GM12878 (cell line): ENCODE measurements at regions not wholly inside any gene's neighbourhood (a gene's known extent, or its start where the extent isn't known, plus 50 kb on each side); places are given as distances from the start of the nearest gene placed in this dataset.

Experiments used
- CREB1 ChIP-seq: IDR thresholded peaks from 2 replicates; pipeline ENCODE4 v1.6.1; 2012; ENCODE audit warnings: low read depth, mild to moderate bottlenecking, inconsistent platforms
- EZH2 ChIP-seq: IDR thresholded peaks from 2 replicates; pipeline ENCODE4 v1.6.1; 2012; ENCODE audit warnings: low read depth, mild to moderate bottlenecking, control low read depth, inconsistent platforms, low read length, borderline replicate concordance; ENCODE audit not compliant: control insufficient read depth
- NRF1 ChIP-seq: conservative IDR thresholded peaks from 2 replicates; pipeline ENCODE4 v1.6.1; 2011; ENCODE audit warnings: mild to moderate bottlenecking, low read depth, low read length, improper control_type of control experiment
- SIN3A ChIP-seq: IDR thresholded peaks from 2 replicates; pipeline ENCODE4 v1.6.1; 2012; ENCODE audit warnings: low read depth, low read length, improper control_type of control experiment
- SP1 ChIP-seq: IDR thresholded peaks from one replicate; pipeline ENCODE4 v1.6.1; 2011; ENCODE audit warnings: low read depth, low read length
- YBX1 ChIP-seq: fragments of 450-650 bp; IDR thresholded peaks from 2 replicates; pipeline ENCODE4 v1.6.1; 2016; ENCODE audit warnings: antibody characterized with exemption
- TF ChIP-seq, protein P1 (sequence below), 3 experiments: IDR thresholded peaks in 2 of 3; conservative IDR thresholded peaks in 1 of 3; 2 replicates each; pipeline ENCODE4 v1.5.1; 2011; ENCODE audit warnings: low read depth in 3 of 3, low read length in 3 of 3, mild to moderate bottlenecking in 3 of 3, control low read depth in 2 of 3, moderate library complexity in 2 of 3, inconsistent platforms in 1 of 3, mixed read lengths in 1 of 3; ENCODE audit not compliant: control insufficient read depth in 2 of 3, insufficient read depth in 1 of 3; ENCODE audit errors: extremely low read depth in 1 of 3
- TF ChIP-seq, protein P2 (sequence below): fragments of 450-650 bp; formaldehyde crosslinking; IDR thresholded peaks from 2 replicates; pipeline ENCODE4 v1.4.0; 2022; ENCODE audit warnings: mild to moderate bottlenecking, moderate library complexity

DNA sequence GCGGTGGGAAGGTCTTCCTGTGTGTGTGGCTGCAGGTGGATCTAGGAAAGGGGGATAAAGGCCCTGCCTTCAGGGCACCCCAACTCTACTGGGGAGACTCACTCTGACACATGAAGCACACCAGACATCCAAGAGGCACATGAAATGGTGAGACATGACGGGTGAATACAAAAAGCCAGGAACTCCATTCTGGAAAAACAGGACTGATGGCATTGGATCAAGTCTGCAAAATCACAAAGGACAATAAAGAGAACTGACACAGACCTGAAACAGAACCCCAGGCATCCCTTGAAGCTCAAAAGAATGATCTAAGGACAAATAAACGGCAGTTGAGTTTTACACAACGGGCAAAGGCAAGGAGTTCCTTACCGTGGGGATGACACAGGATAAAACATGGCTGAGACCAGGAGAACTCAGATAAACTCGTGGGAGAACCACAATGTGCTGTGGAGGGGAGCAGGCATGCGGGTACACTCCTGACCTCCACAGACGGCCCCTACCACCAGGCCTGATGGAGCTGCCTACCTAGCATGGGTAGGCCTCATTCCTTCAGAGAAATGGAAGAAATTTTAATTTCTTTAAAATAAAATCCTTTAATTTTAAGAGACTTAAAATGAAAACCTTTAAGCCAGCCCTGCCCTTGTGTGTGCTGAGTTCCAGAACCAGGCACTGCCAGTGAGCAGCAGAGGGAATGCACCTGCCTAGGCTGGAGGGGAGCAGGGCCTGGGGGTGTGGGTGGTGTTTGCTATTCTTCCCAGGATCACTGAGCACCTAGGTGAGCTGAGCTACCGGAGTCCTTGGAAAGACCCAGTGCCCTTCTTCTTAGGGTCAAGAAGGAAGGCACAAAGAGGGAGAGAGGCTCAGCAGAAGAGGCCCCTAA is 100.1 kb downstream of the SINHCAF start:
- TF ChIP-seq, protein P1, sequence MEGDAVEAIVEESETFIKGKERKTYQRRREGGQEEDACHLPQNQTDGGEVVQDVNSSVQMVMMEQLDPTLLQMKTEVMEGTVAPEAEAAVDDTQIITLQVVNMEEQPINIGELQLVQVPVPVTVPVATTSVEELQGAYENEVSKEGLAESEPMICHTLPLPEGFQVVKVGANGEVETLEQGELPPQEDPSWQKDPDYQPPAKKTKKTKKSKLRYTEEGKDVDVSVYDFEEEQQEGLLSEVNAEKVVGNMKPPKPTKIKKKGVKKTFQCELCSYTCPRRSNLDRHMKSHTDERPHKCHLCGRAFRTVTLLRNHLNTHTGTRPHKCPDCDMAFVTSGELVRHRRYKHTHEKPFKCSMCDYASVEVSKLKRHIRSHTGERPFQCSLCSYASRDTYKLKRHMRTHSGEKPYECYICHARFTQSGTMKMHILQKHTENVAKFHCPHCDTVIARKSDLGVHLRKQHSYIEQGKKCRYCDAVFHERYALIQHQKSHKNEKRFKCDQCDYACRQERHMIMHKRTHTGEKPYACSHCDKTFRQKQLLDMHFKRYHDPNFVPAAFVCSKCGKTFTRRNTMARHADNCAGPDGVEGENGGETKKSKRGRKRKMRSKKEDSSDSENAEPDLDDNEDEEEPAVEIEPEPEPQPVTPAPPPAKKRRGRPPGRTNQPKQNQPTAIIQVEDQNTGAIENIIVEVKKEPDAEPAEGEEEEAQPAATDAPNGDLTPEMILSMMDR (IDR thresholded peaks at IDR 0.05 in 2 of 3, conservative IDR thresholded peaks at IDR 0.05 in 1 of 3; ENCODE audit: control insufficient read depth in 2 of 3, extremely low read depth in 1 of 3, insufficient read depth in 1 of 3, low read depth in 3 of 3, low read length in 3 of 3) = no peak
- TF ChIP-seq, protein P2, sequence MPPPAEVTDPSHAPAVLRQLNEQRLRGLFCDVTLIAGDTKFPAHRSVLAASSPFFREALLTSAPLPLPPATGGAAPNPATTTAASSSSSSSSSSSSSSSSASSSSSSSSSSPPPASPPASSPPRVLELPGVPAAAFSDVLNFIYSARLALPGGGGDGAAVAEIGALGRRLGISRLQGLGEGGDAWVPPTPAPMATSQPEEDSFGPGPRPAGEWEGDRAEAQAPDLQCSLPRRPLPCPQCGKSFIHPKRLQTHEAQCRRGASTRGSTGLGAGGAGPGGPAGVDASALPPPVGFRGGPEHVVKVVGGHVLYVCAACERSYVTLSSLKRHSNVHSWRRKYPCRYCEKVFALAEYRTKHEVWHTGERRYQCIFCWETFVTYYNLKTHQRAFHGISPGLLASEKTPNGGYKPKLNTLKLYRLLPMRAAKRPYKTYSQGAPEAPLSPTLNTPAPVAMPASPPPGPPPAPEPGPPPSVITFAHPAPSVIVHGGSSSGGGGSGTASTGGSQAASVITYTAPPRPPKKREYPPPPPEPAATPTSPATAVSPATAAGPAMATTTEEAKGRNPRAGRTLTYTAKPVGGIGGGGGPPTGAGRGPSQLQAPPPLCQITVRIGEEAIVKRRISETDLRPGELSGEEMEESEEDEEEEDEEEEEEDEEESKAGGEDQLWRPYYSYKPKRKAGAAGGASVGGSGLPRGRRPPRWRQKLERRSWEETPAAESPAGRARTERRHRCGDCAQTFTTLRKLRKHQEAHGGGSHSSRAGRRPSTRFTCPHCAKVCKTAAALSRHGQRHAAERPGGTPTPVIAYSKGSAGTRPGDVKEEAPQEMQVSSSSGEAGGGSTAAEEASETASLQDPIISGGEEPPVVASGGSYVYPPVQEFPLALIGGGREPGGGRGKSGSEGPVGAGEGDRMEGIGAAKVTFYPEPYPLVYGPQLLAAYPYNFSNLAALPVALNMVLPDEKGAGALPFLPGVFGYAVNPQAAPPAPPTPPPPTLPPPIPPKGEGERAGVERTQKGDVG (CRISPR knock-in tag) = no peak
- TF ChIP-seq NRF1 (no peak), YBX1 (no peak), SIN3A (no peak), CREB1 (no peak), EZH2 (no peak), SP1 (no peak)
